SU-DHL-6 (cell line): ENCODE measurements at regions not wholly inside any gene's neighbourhood (a gene's known extent, or its start where the extent isn't known, plus 50 kb on each side); places are given as distances from the start of the nearest gene placed in this dataset.

Experiments used
- H2AFZ ChIP-seq: fragments of 200-600 bp; sonication (generic); 2 replicates; pipeline ENCODE4 v1.6.1; 2014; ENCODE audit warnings: low read depth, mild to moderate bottlenecking, moderate library complexity, mixed read lengths, antibody characterized with exemption, low read length; ENCODE audit not compliant: severe bottlenecking
- H3F3A ChIP-seq: fragments of 200-600 bp; shearing (Covaris generic); 2 replicates; pipeline ENCODE4 v1.6.0; 2016; ENCODE audit warnings: antibody characterized with exemption, mild to moderate bottlenecking; ENCODE audit not compliant: insufficient read depth
- H3K27ac ChIP-seq: fragments of 200-600 bp; sonication (generic); 2 replicates; pipeline ENCODE4 v1.5.1; 2016; ENCODE audit warnings: low read depth, mild to moderate bottlenecking, low read length, moderate library complexity, mixed read lengths
- H3K27me3 ChIP-seq: fragments of 200-600 bp; sonication (generic), shearing (Covaris generic); 2 replicates; pipeline ENCODE4 v1.6.0; 2014; ENCODE audit warnings: mild to moderate bottlenecking, low read length
- H3K36me3 ChIP-seq: fragments of 200-600 bp; sonication (generic); 2 replicates; pipeline ENCODE4 v1.6.1; 2014; ENCODE audit warnings: mild to moderate bottlenecking, low read length, mixed read lengths
- H3K4me2 ChIP-seq: fragments of 300-600, 200-600 bp; shearing (Covaris generic), sonication (generic); 2 replicates; pipeline ENCODE4 v1.6.0; 2014; ENCODE audit warnings: low read length, low read depth, mild to moderate bottlenecking; ENCODE audit not compliant: poor library complexity, severe bottlenecking
- H3K4me3 ChIP-seq: fragments of 200-600 bp; sonication (generic); 2 replicates; pipeline ENCODE4 v1.5.1; 2014; ENCODE audit warnings: antibody characterized with exemption, low read length, mild to moderate bottlenecking, mixed read lengths; ENCODE audit not compliant: insufficient read depth, poor library complexity, severe bottlenecking
- H3K79me2 ChIP-seq: fragments of 200-600 bp; sonication (generic); 2 replicates; pipeline ENCODE4 v1.6.1; 2014; ENCODE audit warnings: mild to moderate bottlenecking, low read length, moderate library complexity; ENCODE audit not compliant: insufficient read depth
- H3K9ac ChIP-seq: fragments of 200-600 bp; sonication (generic); 2 replicates; pipeline ENCODE4 v1.7.0; 2014; ENCODE audit warnings: mild to moderate bottlenecking, low read length
- H3K9me2 ChIP-seq: fragments of 200-600 bp; sonication (generic); replicated peaks from 2 replicates; pipeline ENCODE4 v1.6.1; 2014; ENCODE audit warnings: low read length; ENCODE audit not compliant: insufficient read depth
- H3K9me3 ChIP-seq: fragments of 200-600 bp; sonication (generic); 2 replicates; pipeline ENCODE4 v1.6.1; 2014; ENCODE audit warnings: low read length, mixed read lengths; ENCODE audit not compliant: insufficient read depth
- H4K20me1 ChIP-seq: fragments of 200-600 bp; sonication (generic); 2 replicates; pipeline ENCODE4 v1.6.1; 2014; ENCODE audit warnings: low read depth, mild to moderate bottlenecking, antibody characterized with exemption, low read length, moderate library complexity, mixed read lengths
- CTCF ChIP-seq: fragments of 200-600 bp; sonication (generic); IDR thresholded peaks from one replicate; pipeline ENCODE4 v1.5.1; 2017; ENCODE audit warnings: antibody characterized with exemption, mild to moderate bottlenecking, low read length, moderate library complexity; ENCODE audit not compliant: insufficient read depth, poor library complexity, severe bottlenecking
- EZH2phosphoT487 ChIP-seq: fragments of 200-600 bp; sonication (generic), shearing (Covaris generic); conservative IDR thresholded peaks from 2 replicates; pipeline ENCODE4 v1.6.1; 2018; ENCODE audit warnings: mild to moderate bottlenecking, antibody characterized with exemption, low read length, moderate library complexity, mixed read lengths

GRCh38 chr7:131045526-131045925 lies 282.1 kb upstream of the MKLN1 start:
- H3K27ac ChIP-seq = no peak overlapping the region
- H3K4me3 ChIP-seq = no peak overlapping the region
- no peaks in the 10 kb centered on the region for H3K9me3 ChIP-seq
- TF ChIP-seq CTCF (no peak), EZH2phosphoT487 (no peak)
- 0 out of 2 replicates have a peak, but pooled peaks cover 5% of the 10 kb centered on the region for H3F3A ChIP-seq
- no peak overlapping the region for H2AFZ ChIP-seq
- H3K36me3 ChIP-seq = no peaks in the 10 kb centered on the region
- H3K27me3 ChIP-seq = no peaks in the 10 kb centered on the region
- H4K20me1 ChIP-seq = no peaks in the 10 kb centered on the region
- no peaks in the 10 kb centered on the region for H3K9me2 ChIP-seq
- peaks cover 5% of the 10 kb centered on the region; the same call in 1 of the 2 replicates for H3K79me2 ChIP-seq
- H3K9ac ChIP-seq = no peak overlapping the region
- H3K4me2 ChIP-seq = no peak overlapping the region

GRCh38 chr7:131046246-131046645 lies 281.4 kb upstream of the MKLN1 start:
- Histone ChIP-seq H3K9ac (no peak overlapping the region), H3K9me3 (no peaks in the 10 kb centered on the region), H3K4me3 (no peak overlapping the region), H3K9me2 (no peaks in the 10 kb centered on the region), H4K20me1 (no peaks in the 10 kb centered on the region), H2AFZ (no peak overlapping the region), H3K79me2 (peaks cover 5% of the 10 kb centered on the region; the same call in 1 of the 2 replicates), H3K36me3 (peaks cover 2% of the 10 kb centered on the region; the same call in 1 of the 2 replicates), H3K27ac (no peak overlapping the region), H3K27me3 (no peaks in the 10 kb centered on the region), H3F3A (0 out of 2 replicates have a peak, but pooled peaks cover 5% of the 10 kb centered on the region), H3K4me2 (no peak overlapping the region)
- TF ChIP-seq CTCF (no peak), EZH2phosphoT487 (no peak)

GRCh38 chr7:131047651-131048304 lies 279.9 kb upstream of the MKLN1 start:
- Histone ChIP-seq H4K20me1 (no peaks in the 10 kb centered on the region), H3K79me2 (peaks cover 5% of the 10 kb centered on the region; the same call in 1 of the 2 replicates), H3K4me2 (no peak overlapping the region), H3K9ac (no peak overlapping the region), H3K4me3 (no peak overlapping the region), H3K36me3 (peaks cover 6% of the 10 kb centered on the region; the same call in 1 of the 2 replicates), H2AFZ (no peak overlapping the region), H3F3A (no peaks in the 10 kb centered on the region), H3K27me3 (no peaks in the 10 kb centered on the region), H3K9me3 (no peaks in the 10 kb centered on the region), H3K27ac (no peak overlapping the region), H3K9me2 (no peaks in the 10 kb centered on the region)
- no peak for TF ChIP-seq CTCF
- TF ChIP-seq EZH2phosphoT487 = no peak
